ENCODE measurements at regions not wholly inside any gene's neighbourhood (a gene's known extent, or its start where the extent isn't known, plus 50 kb on each side); places are given as distances from the start of the nearest gene placed in this dataset.

DNA sequence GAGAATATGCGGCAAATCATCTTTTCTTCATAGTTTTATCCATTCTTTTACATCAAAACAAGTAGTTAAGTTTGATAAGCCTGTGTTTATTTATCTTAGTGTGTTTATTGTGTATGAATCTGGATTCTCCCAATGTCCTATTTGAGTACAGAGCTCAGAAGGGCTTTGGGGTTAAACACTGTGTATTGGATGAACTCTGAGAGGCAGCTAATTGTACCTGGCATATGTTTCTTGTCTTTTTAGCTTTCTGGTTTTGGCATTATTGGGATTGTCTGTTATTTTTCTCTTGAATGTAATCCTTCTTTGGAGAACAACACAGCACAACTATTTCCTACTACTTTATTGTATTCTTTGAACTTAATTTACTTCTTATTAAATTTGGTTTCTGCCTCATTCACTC, 906.9 kb downstream of the ADGRL2 start:
- no peak for DNase-seq

GRCh38 chr1:82706741-82707140, 906.0 kb downstream of the ADGRL2 start:
- DNase-seq, result peak; percentile 12

- no peak for DNase-seq
Observed at GRCh38 chr1:82704966-82705365, 904.2 kb downstream of the ADGRL2 start.

- DNase-seq, result no peak
Observed at GRCh38 chr1:82704393-82704792, 903.7 kb downstream of the ADGRL2 start.

- DNase-seq, result no peak
Observed at GRCh38 chr1:82703951-82704350, 903.2 kb downstream of the ADGRL2 start.

DNA sequence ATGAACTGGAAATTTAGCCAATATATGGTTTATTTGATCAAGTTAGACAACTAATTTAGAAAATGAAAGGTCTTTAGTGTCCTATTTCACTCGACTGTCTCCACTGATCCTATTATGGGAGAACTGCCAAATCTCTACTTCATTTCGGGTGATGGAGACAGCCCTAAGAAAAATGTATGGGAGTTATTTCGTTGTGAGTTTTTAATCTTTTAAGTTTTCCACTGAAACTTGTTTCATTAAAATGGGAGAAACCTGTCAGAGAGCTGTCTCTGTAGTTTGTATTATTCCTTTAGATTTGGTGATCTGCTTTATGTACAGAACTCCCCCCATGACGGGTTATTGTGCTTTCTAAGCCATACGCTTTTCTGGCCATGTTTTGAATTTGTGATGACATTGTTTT, 899.7 kb downstream of the ADGRL2 start:
- DNase-seq, result no peak

GRCh38 chr1:82697965-82698364, 897.2 kb downstream of the ADGRL2 start:
- no peak for DNase-seq

- DNase-seq, result no peak
Observed at GRCh38 chr1:82695443-82695842, 894.7 kb downstream of the ADGRL2 start.

GRCh38 chr1:82690411-82690810, 889.7 kb downstream of the ADGRL2 start:
- no peak for DNase-seq

DNA sequence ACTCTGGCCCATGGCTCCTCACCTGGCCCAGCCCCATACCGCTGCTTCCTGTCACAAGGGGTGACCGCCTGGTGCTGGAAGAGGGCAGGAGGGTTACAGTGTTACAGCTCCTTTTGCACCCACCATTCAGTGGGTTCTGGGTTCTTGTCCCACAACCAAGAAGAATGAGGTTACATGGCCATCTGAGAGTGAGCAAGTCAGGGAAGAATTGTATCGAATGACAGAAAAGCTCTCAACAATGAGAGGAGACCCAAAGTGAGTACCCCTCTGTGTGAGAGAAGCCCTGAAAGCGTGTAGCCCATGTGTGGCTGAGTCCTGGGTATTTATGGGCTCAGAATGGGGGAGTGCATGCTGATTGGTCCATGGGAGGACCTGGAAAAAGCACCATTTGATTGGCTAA, 888.5 kb downstream of the ADGRL2 start:
- no peak for DNase-seq

DNA sequence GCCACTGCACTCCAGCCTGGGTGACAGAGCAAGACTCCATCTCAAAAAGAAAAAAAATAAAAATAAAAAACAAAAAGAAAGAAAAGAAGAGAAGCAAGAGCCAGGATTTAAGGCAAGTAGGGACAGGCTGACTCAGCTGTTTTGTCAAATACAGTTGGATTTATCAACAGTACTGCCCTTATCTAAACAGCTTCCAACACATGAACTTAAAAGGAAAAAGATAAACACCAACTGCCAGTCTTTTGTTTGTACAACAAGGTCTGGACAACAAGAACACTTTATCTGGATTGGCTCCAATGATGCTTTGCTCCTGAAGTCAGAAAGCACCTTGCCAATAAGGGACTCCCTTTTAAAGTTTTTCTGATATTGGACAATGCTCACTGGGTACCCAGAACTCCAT, 886.0 kb downstream of the ADGRL2 start:
- DNase-seq, result no peak

GRCh38 chr1:82646888-82647287, 846.2 kb downstream of the ADGRL2 start:
- no peak for DNase-seq

DNA sequence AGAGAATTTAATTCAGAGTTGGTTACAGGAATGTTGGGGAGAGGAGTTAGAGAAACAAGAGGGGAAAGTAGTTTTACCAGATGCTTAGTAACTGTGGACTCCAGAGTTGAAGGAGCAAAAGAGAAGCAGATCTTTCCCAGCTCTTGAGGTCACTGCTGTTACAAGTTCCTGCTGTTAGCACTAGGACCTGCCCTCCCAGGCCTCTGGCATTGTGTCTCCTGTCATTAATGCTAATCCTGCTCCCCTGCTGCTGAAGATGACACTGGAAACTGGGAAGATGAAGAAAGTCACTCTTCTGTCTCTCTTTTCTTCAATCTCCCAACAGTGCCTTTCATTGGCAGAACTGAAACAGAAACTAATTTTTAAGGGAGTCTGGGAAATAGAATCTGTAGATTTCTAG, 845.6 kb downstream of the ADGRL2 start:
- no peak for DNase-seq

GRCh38 chr1:82644186-82644915, 843.6 kb downstream of the ADGRL2 start:
- DNase-seq, result no peak

DNA sequence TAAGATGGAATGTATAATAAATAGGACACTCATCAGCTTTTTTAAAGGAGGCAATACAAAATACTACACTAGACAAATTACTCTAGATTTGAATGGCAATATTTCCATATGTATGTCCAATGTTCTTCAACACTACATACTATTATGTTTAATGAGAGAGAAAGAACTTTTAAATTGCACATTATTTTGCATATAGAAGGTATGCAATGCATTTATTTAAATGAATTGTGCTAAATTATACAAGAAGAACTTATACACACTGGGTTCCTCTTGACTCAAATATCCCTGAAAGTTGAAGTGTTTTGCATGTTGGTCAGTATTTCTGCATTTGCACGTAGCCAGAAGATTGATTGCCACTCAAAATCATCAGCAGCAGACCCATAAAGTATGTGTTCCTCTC, 839.6 kb downstream of the ADGRL2 start:
- DNase-seq, result no peak

DNA sequence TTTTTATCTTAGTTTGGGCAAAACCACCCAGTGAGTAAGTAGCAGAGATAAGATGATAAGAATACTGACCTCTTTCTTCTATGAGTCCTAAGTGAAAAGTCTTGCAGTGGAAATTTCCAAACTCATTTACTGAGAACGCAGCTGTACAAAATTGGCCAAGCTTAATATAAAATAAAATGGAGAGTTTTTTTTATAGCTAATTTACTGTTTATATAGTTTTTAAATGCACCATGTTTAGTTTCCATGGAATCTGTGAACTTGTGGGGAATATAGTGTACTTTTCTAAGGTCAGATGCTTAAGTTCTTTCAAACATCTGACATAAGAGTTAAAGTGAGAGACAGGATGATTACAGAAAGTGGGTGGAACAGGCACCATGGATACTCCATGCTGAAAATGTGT, 833.5 kb downstream of the ADGRL2 start:
- no peak for DNase-seq

DNA sequence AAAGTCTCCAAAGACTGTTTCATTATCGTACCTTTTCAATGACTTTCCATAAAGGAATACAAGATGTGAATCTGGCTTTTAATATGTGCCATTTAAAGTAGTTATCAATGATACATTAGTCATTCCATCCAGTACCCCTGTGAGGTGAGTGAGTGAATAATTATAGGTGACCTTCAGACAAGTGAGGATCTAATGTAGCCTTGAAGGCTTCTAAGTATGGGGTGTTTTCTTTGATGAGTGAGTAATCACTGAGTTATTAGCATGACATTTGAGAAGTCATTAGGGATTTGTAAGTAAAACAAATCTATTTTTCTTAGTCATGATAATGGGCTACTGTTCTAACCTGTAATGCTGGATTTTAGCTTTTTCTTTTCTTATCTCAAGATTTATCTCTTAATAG, 831.4 kb downstream of the ADGRL2 start:
- DNase-seq, result no peak

DNA sequence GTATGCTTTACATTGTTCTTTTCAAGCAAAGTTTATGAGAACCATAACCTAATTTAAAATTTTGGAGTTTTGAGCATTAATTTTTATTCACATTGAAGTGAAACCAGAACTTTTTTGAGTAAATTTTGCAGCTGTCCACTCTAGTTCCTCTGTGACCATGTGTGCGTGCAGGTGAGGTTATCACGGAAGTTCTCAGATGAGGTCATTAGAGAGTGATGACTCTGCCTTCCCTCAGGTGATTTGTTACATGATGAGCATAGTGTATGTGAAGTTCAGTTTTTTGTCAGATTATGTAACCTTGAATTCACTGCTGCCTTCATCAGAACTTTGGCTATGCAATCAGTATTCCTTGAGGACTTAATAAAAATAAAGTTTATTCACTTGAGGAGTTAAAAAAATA, 828.2 kb downstream of the ADGRL2 start:
- no peak for DNase-seq

- no peak for DNase-seq
Observed at GRCh38 chr1:82625537-82625936, 824.8 kb downstream of the ADGRL2 start.

DNA sequence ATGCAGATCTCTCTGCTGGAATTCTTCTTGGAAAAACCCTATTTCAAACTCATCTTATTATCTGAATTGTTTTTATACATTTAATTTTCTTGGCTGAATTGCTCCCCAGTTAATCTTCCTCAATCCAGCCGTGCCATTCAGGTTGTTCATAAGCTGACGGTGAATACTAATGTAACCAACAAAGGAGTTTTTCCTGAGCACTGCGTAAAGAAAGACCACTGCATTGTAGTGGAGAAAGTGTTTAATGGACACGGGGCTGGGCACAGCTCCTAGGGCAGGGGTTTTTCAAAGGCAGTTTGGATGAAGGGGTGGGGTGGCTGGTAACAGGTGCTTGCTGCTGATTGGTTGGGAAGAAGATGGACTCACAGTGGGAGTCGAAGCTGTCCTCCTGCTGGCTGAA, 820.3 kb downstream of the ADGRL2 start:
- DNase-seq, result no peak

DNA sequence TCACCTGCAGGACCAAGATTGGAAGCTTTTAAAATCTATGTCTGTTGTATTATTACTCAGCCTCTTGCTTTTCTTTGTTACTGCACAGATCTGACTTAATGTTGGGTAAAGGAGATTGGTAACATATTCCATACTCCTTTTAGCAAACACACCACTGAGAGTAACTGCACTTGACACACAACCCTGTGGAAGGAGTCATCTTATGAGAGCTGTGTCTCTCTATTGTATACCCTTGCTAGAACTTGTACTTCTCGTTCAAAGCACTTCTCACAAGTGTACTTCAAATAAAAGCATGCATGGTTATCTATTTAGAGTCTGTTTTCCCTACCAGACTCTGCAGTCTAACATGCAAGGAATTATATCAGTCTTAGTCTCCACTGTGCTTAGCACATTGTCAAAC, 813.4 kb downstream of the ADGRL2 start:
- DNase-seq, result no peak

- DNase-seq, result no peak
Observed at GRCh38 chr1:82612986-82613385, 812.3 kb downstream of the ADGRL2 start.

- DNase-seq, result no peak
Observed at GRCh38 chr1:82606546-82606945, 805.8 kb downstream of the ADGRL2 start.

- no peak for DNase-seq
Observed at GRCh38 chr1:82604524-82604923, 803.8 kb downstream of the ADGRL2 start.

DNA sequence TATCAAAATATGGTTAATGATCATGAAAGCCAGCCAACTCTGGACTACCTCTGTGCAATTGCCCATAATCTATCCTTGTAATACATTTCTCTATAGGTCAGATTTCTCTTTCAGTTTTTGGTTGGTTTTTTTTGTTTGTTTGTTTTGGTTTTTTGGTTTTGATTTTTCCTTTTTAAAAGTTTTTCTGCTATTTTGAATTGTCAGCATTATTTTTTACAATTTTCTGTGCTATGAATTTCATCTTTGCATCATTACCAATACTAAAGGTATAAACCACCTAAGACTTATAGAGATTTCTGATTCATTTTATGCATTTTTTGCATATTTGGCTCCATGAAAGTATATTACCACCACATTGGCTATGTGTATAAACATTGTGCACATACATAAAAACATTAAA, 799.6 kb downstream of the ADGRL2 start:
- DNase-seq, result no peak

- no peak for DNase-seq
Observed at GRCh38 chr1:82598812-82599211, 798.1 kb downstream of the ADGRL2 start.

Measured in NCI-H226 (cell line).